UCSD-AML1 (cell line): ENCODE measurements at regions not wholly inside any gene's neighbourhood (a gene's known extent, or its start where the extent isn't known, plus 50 kb on each side); places are given as distances from the start of the nearest gene placed in this dataset.
"Not testable (repeated sequence)": the region's sequence is repeated elsewhere in the genome, so short reads cannot be mapped to it uniquely, and the experiment has no call there.

ENCODE experiments used
- DNase-seq: peaks from one replicate; lab custom pipeline; 2025; ENCODE audit not compliant: unreplicated experiment; lab: John Stamatoyannopoulos, UW

- no peak for DNase-seq
These were observed 862.2 kb upstream of the C9orf72 start for GRCh38 chr9:28435456-28435855.

GRCh38 chr9:28439688-28440087 lies 866.4 kb upstream of the C9orf72 start:
- peak; percentile 3 for DNase-seq

- no peak for DNase-seq
These were observed 870.2 kb upstream of the C9orf72 start for GRCh38 chr9:28443461-28443860.

GRCh38 chr9:28444637-28445036 lies 871.4 kb upstream of the C9orf72 start:
- DNase-seq: no peak

GRCh38 chr9:28445211-28445610 lies 871.9 kb upstream of the C9orf72 start:
- DNase-seq: no peak

GRCh38 chr9:28453918-28454317 lies 880.6 kb upstream of the C9orf72 start:
- no peak for DNase-seq

GRCh38 chr9:28456861-28457260 lies 883.6 kb upstream of the C9orf72 start:
- DNase-seq: no peak

GRCh38 chr9:28464481-28465216 lies 891.4 kb upstream of the C9orf72 start:
- DNase-seq: peak; percentile 2

GRCh38 chr9:28471261-28471660 lies 898.0 kb upstream of the C9orf72 start:
- no peak for DNase-seq

- DNase-seq: no peak
These were observed 914.3 kb upstream of the C9orf72 start for GRCh38 chr9:28487561-28487960.

GRCh38 chr9:28491121-28491520 lies 917.8 kb upstream of the C9orf72 start:
- no peak for DNase-seq

GRCh38 chr9:28498168-28498567 lies 924.9 kb upstream of the C9orf72 start:
- not testable (repeated sequence) for DNase-seq

- DNase-seq: no peak
These were observed 928.9 kb upstream of the C9orf72 start for GRCh38 chr9:28502189-28502588.

GRCh38 chr9:28502741-28503140 lies 929.5 kb upstream of the C9orf72 start:
- DNase-seq: no peak

- DNase-seq: no peak
These were observed 930.3 kb upstream of the C9orf72 start for GRCh38 chr9:28503573-28503972.

GRCh38 chr9:28518439-28518838 lies 945.2 kb upstream of the C9orf72 start:
- DNase-seq: no peak

- not testable (repeated sequence) for DNase-seq
These were observed 951.0 kb upstream of the C9orf72 start for GRCh38 chr9:28524309-28524708.

GRCh38 chr9:28528049-28528448 lies 954.8 kb upstream of the C9orf72 start:
- no peak for DNase-seq

GRCh38 chr9:28538132-28538531 lies 964.9 kb upstream of the C9orf72 start:
- DNase-seq: no peak

GRCh38 chr9:28539434-28540070 lies 966.3 kb upstream of the C9orf72 start:
- no peak for DNase-seq

GRCh38 chr9:28542928-28543327 lies 969.6 kb upstream of the C9orf72 start:
- no peak for DNase-seq

GRCh38 chr9:28547527-28547926 lies 974.2 kb upstream of the C9orf72 start:
- DNase-seq: no peak
